ENCODE measurements at regions not wholly inside any gene's neighbourhood (a gene's known extent, or its start where the extent isn't known, plus 50 kb on each side); places are given as distances from the start of the nearest gene placed in this dataset.

DNA sequence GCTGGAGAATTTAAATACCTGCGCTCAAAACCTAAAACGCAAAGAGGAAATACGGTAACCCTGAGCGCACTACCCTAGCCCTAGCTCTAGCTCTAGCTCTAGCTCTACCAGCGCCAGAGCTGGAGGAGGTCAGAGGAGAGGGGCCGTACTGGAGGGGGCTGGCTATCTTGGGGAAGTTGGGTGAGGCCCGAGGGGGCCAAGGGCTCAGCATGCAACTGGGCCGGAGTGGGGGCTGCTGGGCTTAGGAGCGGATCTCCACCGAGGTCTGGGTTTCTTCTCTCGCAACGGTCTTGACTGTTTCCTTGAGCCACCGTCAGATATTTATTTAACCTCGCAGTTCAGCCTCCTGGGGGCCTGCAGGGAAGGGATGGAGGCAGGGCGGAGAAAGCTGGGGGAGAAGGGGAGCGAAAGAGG is 91.0 kb downstream of the NCR2 start:
- Histone ChIP-seq H3K27ac (ENCODE audit: low read depth, low read length) (no peak overlapping the region), H3K4me1 (ENCODE audit: insufficient read depth, low read length) (peaks cover 27% of the 10 kb centered on the region), H3K36me3 (ENCODE audit: insufficient read depth, low read length) (no peaks in the 10 kb centered on the region), H3K27me3 (ENCODE audit: insufficient read depth, low read length) (peaks cover 49% of the 10 kb centered on the region), H3K4me2 (ENCODE audit: insufficient read depth, low read length) (no peak overlapping the region), H3K4me3 (ENCODE audit: insufficient read depth, low read length) (no peak overlapping the region), H3K9me3 (ENCODE audit: low read depth, low read length) (no peaks in the 10 kb centered on the region), H3K79me2 (ENCODE audit: insufficient read depth, low read length) (no peaks in the 10 kb centered on the region), H2AFZ (ENCODE audit: low read length) (no peak overlapping the region), H4K20me1 (ENCODE audit: insufficient read depth, low read length) (no peaks in the 10 kb centered on the region)
- peak; percentile 26 for DNase-seq (ENCODE audit: insufficient read length, low spot score, missing footprints)
- TF ChIP-seq, protein P1, sequence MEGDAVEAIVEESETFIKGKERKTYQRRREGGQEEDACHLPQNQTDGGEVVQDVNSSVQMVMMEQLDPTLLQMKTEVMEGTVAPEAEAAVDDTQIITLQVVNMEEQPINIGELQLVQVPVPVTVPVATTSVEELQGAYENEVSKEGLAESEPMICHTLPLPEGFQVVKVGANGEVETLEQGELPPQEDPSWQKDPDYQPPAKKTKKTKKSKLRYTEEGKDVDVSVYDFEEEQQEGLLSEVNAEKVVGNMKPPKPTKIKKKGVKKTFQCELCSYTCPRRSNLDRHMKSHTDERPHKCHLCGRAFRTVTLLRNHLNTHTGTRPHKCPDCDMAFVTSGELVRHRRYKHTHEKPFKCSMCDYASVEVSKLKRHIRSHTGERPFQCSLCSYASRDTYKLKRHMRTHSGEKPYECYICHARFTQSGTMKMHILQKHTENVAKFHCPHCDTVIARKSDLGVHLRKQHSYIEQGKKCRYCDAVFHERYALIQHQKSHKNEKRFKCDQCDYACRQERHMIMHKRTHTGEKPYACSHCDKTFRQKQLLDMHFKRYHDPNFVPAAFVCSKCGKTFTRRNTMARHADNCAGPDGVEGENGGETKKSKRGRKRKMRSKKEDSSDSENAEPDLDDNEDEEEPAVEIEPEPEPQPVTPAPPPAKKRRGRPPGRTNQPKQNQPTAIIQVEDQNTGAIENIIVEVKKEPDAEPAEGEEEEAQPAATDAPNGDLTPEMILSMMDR (IDR thresholded peaks at IDR 0.05; ENCODE audit: extremely low read depth, low read depth, low read length) = no peak

DNA sequence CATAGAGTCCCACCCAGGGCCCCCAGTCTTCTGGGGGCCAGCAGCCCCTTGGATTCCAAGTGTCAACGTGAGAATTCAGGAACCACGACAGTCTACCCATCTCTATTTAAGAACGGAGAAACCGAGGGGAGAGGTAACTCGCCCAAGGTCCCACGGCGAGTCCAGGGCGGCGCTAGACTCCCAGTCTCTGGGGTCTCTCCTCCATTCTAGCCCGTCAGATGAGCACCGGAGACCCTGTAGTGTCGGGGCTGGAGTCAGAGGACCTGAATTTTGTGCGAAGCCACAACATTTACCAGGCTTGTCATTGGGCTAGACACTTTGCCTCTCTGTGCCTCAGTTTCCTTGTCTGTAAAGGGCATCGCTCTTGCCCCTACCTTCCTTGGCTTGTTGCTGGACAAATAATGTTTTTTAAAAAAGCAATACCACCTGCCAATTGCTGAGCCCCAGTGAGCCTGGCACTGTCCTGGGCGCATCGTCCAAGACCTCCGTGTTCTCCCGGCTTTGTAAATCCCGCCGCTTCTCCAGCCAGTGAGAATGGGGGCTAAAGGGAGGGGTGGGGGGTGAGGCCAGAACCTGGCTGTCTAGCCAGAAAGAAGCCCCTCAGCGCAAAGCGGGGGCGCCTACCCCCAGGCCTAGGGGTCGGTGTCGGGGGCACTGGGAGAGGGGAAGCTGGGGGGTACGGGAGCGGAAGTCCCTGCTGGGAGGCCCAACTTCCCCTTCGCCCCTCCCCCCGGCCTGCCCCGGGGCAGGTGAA is 91.7 kb downstream of the NCR2 start:
- H3K27ac ChIP-seq (ENCODE audit: low read depth, low read length) = no peak overlapping the region
- no peaks in the 10 kb centered on the region for H3K36me3 ChIP-seq (ENCODE audit: insufficient read depth, low read length)
- H3K4me1 ChIP-seq (ENCODE audit: insufficient read depth, low read length) = peaks cover 27% of the 10 kb centered on the region
- H3K4me3 ChIP-seq (ENCODE audit: insufficient read depth, low read length) = no peak overlapping the region
- TF ChIP-seq, protein P1 (IDR thresholded peaks at IDR 0.05; ENCODE audit: extremely low read depth, low read depth, low read length) = no peak
- no peaks in the 10 kb centered on the region for H3K9me3 ChIP-seq (ENCODE audit: low read depth, low read length)
- peaks cover 46% of the 10 kb centered on the region for H3K27me3 ChIP-seq (ENCODE audit: insufficient read depth, low read length)
- no peaks in the 10 kb centered on the region for H4K20me1 ChIP-seq (ENCODE audit: insufficient read depth, low read length)
- DNase-seq (ENCODE audit: insufficient read length, low spot score, missing footprints) = peak; percentile 15
- H3K4me2 ChIP-seq (ENCODE audit: insufficient read depth, low read length) = no peak overlapping the region
- no peaks in the 10 kb centered on the region for H3K79me2 ChIP-seq (ENCODE audit: insufficient read depth, low read length)
- no peak overlapping the region for H2AFZ ChIP-seq (ENCODE audit: low read length)

DNA sequence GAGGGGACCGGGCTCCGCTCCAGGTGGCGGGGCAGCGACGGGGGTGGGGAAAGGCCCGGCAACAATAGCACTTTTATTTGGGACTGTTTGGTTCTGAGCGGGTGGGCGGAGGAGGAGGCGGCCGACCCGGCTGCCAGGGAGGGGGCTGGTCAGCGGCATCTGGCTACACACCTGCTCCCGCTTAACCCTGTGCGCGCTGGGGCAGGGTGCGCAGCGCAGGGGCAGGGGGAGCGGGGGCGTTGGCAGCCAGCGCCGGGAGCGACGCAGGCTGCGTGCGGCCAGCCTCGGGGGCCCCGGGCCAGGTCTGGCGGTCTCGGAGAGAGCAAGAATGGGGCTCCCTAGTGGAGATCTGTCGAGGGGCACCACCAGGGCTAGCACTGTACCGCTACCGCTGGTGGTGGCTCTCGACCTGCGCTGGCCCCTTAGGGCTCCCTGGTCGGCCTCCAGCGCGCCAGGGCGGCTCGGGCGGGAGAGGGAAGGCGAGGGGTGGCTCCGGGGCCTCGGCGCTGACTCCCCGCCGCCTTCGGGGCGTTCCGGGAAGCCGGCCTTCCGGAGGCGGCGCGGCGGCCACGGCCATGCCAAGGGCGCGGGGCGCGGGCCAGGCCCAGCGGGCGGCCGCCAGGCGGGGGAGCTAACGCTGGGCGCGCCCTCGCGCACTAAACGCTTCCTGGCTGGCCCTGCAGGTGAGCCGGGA is 92.4 kb downstream of the NCR2 start:
- Histone ChIP-seq H3K9me3 (ENCODE audit: low read depth, low read length) (no peaks in the 10 kb centered on the region), H3K79me2 (ENCODE audit: insufficient read depth, low read length) (no peaks in the 10 kb centered on the region), H3K4me3 (ENCODE audit: insufficient read depth, low read length) (peak overlapping the region; percentile 52), H3K4me1 (ENCODE audit: insufficient read depth, low read length) (peaks cover 27% of the 10 kb centered on the region), H4K20me1 (ENCODE audit: insufficient read depth, low read length) (no peaks in the 10 kb centered on the region), H3K36me3 (ENCODE audit: insufficient read depth, low read length) (no peaks in the 10 kb centered on the region), H2AFZ (ENCODE audit: low read length) (peak overlapping the region; percentile 29), H3K4me2 (ENCODE audit: insufficient read depth, low read length) (peak overlapping the region; percentile 60), H3K27ac (ENCODE audit: low read depth, low read length) (no peak overlapping the region), H3K27me3 (ENCODE audit: insufficient read depth, low read length) (peaks cover 44% of the 10 kb centered on the region)
- DNase-seq (ENCODE audit: insufficient read length, low spot score, missing footprints) = peak; percentile 81
- TF ChIP-seq, protein P1 (IDR thresholded peaks at IDR 0.05; ENCODE audit: extremely low read depth, low read depth, low read length) = no peak

DNA sequence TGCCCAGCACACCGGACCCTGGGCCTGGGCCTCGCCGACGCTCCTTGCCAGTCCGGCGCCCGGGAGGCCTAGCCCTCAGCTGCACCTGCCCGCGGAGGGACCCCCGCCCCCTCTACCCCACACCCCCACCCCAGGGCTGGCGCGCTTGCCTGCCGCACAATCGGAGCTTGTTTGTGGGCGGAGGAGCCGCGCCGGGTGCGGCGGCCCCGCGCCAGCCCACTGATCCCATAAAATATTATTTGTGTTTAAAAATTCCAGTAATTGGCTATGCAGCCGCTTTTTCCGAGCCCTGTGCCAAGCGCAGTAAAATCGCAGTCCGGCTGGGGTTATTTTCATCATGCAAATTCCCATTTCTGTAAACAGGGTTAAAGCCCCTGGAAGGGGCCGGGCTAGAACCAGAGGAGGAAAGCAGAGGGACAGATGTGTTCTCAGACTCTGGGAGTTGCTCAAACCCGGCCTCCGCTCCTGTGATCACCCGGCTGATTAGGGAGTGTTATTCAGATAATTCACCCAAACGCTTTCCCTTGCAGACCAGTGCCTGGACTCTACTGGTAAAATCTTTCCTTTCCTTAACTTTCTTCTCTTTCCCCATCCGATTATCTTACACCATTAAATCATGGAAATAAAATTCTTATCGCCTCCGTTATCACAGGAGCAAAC is 93.1 kb downstream of the NCR2 start:
- Histone ChIP-seq H2AFZ (ENCODE audit: low read length) (no peak overlapping the region), H3K4me1 (ENCODE audit: insufficient read depth, low read length) (peaks cover 27% of the 10 kb centered on the region), H3K4me2 (ENCODE audit: insufficient read depth, low read length) (peak overlapping the region; percentile 60), H4K20me1 (ENCODE audit: insufficient read depth, low read length) (no peaks in the 10 kb centered on the region), H3K79me2 (ENCODE audit: insufficient read depth, low read length) (no peaks in the 10 kb centered on the region), H3K9me3 (ENCODE audit: low read depth, low read length) (no peaks in the 10 kb centered on the region), H3K36me3 (ENCODE audit: insufficient read depth, low read length) (no peaks in the 10 kb centered on the region), H3K4me3 (ENCODE audit: insufficient read depth, low read length) (peak overlapping the region; percentile 52), H3K27me3 (ENCODE audit: insufficient read depth, low read length) (peaks cover 39% of the 10 kb centered on the region), H3K27ac (ENCODE audit: low read depth, low read length) (no peak overlapping the region)
- peak; percentile 59 for DNase-seq (ENCODE audit: insufficient read length, low spot score, missing footprints)
- TF ChIP-seq, protein P1 (IDR thresholded peaks at IDR 0.05; ENCODE audit: extremely low read depth, low read depth, low read length) = no peak

All from osteoblast (primary cell).